Effector CD8-positive, alpha-beta T cell (primary cell): ENCODE measurements at regions not wholly inside any gene's neighbourhood (a gene's known extent, or its start where the extent isn't known, plus 50 kb on each side); places are given as distances from the start of the nearest gene placed in this dataset.
"Not testable (repeated sequence)": the region's sequence is repeated elsewhere in the genome, so short reads cannot be mapped to it uniquely, and the experiment has no call there.

Source experiments
- DNase-seq: peaks from one replicate; lab custom pipeline; 2025; lab: John Stamatoyannopoulos, UW

GRCh38 chr18:29873211-29873610 is 1169.3 kb downstream of the DSC3 start:
- DNase-seq: no peak

- no peak for DNase-seq
Observed at GRCh38 chr18:29871246-29871645, 1171.3 kb downstream of the DSC3 start.

GRCh38 chr18:29862824-29863223 is 1179.7 kb downstream of the DSC3 start:
- no peak for DNase-seq

- DNase-seq: no peak
Observed at GRCh38 chr18:29855637-29856036, 1186.9 kb downstream of the DSC3 start.

GRCh38 chr18:29853126-29853525 is 1189.4 kb downstream of the DSC3 start:
- DNase-seq: no peak

GRCh38 chr18:29849144-29849543 is 1193.4 kb downstream of the DSC3 start:
- no peak for DNase-seq

GRCh38 chr18:29841631-29842030 is 1200.9 kb downstream of the DSC3 start:
- no peak for DNase-seq

GRCh38 chr18:29840089-29840488 is 1202.5 kb downstream of the DSC3 start:
- DNase-seq: no peak

- not testable (repeated sequence) for DNase-seq
Observed at GRCh38 chr18:29838961-29839360, 1203.6 kb downstream of the DSC3 start.

GRCh38 chr18:29838556-29838955 is 1204.0 kb downstream of the DSC3 start:
- no peak for DNase-seq

- DNase-seq: no peak
Observed at GRCh38 chr18:29823671-29824070, 1218.9 kb downstream of the DSC3 start.

GRCh38 chr18:29821544-29821943 is 1221.0 kb downstream of the DSC3 start:
- DNase-seq: no peak

- no peak for DNase-seq
Observed at GRCh38 chr18:29811519-29811918, 1231.0 kb downstream of the DSC3 start.

GRCh38 chr18:29780816-29781215 is 1261.7 kb downstream of the DSC3 start:
- no peak for DNase-seq

- DNase-seq: no peak
Observed at GRCh38 chr18:29779096-29779495, 1263.4 kb downstream of the DSC3 start.

GRCh38 chr18:29753379-29753778 is 1289.2 kb downstream of the DSC3 start:
- DNase-seq: no peak

GRCh38 chr18:29749704-29750103 is 1292.8 kb downstream of the DSC3 start:
- no peak for DNase-seq

GRCh38 chr18:29741461-29741860 is 1301.1 kb downstream of the DSC3 start:
- DNase-seq: no peak

- no peak for DNase-seq
Observed at GRCh38 chr18:29737620-29738019, 1304.9 kb downstream of the DSC3 start.

- no peak for DNase-seq
Observed at GRCh38 chr18:29737190-29737589, 1305.4 kb downstream of the DSC3 start.

GRCh38 chr18:29730073-29730472 is 1312.5 kb downstream of the DSC3 start:
- DNase-seq: no peak

GRCh38 chr18:29726646-29727045 is 1315.9 kb downstream of the DSC3 start:
- DNase-seq: no peak

GRCh38 chr18:29723486-29723885 is 1319.1 kb downstream of the DSC3 start:
- not testable (repeated sequence) for DNase-seq

- not testable (repeated sequence) for DNase-seq
Observed at GRCh38 chr18:29715960-29716359, 1326.6 kb downstream of the DSC3 start.

- DNase-seq: no peak
Observed at GRCh38 chr18:29712785-29713184, 1329.8 kb downstream of the DSC3 start.
